NCI-H524 treated with DMSO at 0.1 percent for 48 hours (cell line): ENCODE measurements at regions not wholly inside any gene's neighbourhood (a gene's known extent, or its start where the extent isn't known, plus 50 kb on each side); places are given as distances from the start of the nearest gene placed in this dataset.

ENCODE experiments used
- DNase-seq: peaks from one replicate; lab custom pipeline; 2025; lab: John Stamatoyannopoulos, UW

GRCh38 chr22:34992672-34993071, 73.3 kb upstream of the ISX start:
- no peak for DNase-seq

DNA sequence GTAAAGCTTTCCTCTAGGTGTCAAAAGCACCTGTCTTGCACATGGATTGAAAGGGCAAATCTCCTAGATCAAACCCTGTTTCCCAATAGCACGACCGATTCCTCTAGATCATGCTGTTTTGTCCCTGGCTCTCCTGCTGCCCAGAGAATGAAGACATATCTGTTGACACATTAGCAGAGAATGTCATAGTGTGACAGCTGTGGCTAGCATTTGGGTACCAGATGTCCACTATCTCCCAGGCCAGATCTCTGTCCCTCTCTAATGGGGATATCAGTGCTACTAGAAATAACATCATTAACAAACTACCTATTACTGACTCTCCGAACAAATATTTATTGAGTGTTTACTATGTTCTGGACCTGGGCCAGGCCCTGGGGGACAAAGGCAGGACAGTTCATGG, 72.4 kb upstream of the ISX start:
- DNase-seq: no peak

DNA sequence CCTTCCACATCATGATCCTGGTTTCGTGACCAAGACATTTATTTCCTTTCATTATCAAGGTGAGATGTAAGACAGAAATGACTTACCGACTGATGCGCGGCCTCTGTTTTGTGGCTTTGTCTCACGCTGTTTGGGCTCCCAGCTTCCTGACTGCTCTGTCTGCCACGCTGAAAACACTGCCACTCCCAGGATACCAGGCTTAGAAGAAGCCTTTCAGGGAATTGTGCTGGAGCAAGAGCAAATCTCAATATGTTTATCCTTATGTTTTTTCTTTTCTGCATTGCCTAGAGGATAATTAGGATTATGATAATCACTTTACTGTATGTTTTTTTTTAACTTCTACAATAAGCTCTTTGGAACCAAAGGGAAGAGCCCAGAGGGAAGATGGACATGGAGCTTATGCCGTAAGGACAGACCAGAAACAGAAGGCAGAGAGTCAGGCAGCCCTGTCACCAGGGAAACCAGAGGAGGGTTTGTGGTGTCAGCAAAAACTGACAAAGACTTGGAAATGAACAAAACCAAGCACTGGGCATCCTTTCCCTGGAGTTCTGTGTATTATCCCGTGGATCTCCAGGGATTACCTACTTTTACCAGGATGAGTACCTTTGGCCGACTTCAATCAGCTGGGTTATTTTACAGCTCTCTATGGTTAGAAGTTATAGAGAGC, 68.2 kb upstream of the ISX start:
- DNase-seq: no peak

- DNase-seq: no peak
Observed at GRCh38 chr22:34998921-34999320, 67.0 kb upstream of the ISX start.

DNA sequence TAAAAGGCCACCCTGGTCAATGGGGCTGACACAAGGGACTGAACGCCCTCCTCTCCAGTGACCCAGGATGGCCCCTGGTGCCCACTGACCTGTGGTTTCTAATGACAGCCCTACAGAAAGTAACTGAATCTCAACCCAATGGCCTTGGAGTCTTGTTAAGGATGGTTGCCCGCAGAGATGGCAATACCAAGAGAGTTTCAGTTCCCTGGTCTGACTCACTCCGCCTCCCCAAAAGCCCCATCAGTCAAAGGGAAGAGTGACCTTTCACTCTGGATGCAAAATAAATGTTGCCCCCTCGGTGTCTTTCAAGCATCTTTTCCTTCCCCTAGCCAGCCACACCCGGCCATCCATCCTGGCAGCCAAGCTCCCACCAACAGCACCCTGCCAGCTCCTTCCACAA, 57.7 kb upstream of the ISX start:
- no peak for DNase-seq

DNA sequence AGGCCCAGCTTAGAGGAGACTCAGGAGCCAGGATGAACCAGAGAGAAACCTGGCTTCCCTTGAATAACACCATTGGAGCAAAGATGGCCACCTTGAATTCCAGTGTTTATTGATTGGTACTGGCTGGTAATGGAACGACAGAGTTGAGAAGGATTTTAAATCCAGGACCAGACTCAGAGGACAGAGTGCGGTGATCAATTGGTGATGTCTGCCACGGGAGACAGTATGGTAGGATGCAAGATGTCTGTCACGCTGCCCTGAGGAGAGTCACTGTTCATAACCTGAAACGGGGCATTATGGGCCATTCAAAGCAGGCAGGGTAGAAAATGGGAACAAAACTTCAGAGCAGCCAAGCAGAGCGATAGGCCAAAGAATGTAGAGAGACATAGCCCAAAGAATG, 55.4 kb upstream of the ISX start:
- DNase-seq: no peak

DNA sequence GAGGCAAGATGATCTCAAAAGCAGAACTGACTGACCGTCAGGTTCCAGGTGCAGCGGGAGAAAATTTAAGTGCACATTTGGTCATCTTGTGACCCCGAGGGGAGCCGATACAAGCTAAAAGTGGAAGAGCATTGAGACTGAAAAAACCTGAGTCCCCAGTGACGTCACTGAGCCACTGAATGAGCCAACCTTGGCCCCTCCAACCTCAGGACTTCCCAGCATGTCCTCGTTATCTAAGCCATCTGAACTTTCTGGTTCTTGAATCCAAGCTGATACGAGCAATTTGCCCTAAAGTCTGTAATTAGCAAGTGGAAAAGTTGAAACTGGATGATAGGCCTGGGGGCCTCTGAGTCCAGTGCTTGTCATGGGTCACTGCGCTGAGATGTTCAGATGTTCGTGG, 51.1 kb upstream of the ISX start:
- no peak for DNase-seq
